ACC112 (cell line): ENCODE measurements at regions not wholly inside any gene's neighbourhood (a gene's known extent, or its start where the extent isn't known, plus 50 kb on each side); places are given as distances from the start of the nearest gene placed in this dataset.

Experiments
- H2AFZ ChIP-seq: fragments of 200-600 bp; sonication (generic); one replicate; pipeline ENCODE4 v1.6.0; 2017; ENCODE audit warnings: antibody characterized with exemption, low read length; ENCODE audit not compliant: unreplicated experiment
- H3K27ac ChIP-seq: fragments of 200-600 bp; sonication (generic); 2 replicates; pipeline ENCODE4 v1.5.1; 2014; ENCODE audit warnings: low read depth, mild to moderate bottlenecking, antibody characterized with exemption, low read length, moderate library complexity
- H3K27me3 ChIP-seq: fragments of 200-600 bp; sonication (generic); 2 replicates; pipeline ENCODE4 v1.6.1; 2014; ENCODE audit warnings: mild to moderate bottlenecking, antibody characterized with exemption, low read length, moderate library complexity, mixed read lengths; ENCODE audit not compliant: insufficient read depth
- H3K36me3 ChIP-seq: fragments of 200-600 bp; sonication (generic); 2 replicates; pipeline ENCODE4 v1.6.1; 2016; ENCODE audit warnings: mild to moderate bottlenecking, antibody characterized with exemption, low read length, moderate library complexity, mixed read lengths; ENCODE audit not compliant: insufficient read depth
- H3K4me1 ChIP-seq: fragments of 200-600 bp; sonication (generic); one replicate; pipeline ENCODE4 v1.6.1; 2016; ENCODE audit warnings: low read length, mixed read lengths; ENCODE audit not compliant: insufficient read depth, unreplicated experiment, control insufficient read depth
- H3K4me3 ChIP-seq: fragments of 200-600 bp; sonication (generic); 2 replicates; pipeline ENCODE4 v1.5.1; 2014; ENCODE audit warnings: mild to moderate bottlenecking, low read depth, low read length
- H3K79me2 ChIP-seq: fragments of 200-600 bp; sonication (generic); one replicate; pipeline ENCODE4 v1.6.0; 2016; ENCODE audit warnings: low read length; ENCODE audit not compliant: control insufficient read depth, unreplicated experiment, insufficient read depth

GRCh38 chr10:4519658-4520402, 306.2 kb upstream of the AKR1E2 start:
- H2AFZ ChIP-seq: peak overlapping the region; percentile 39
- H3K27ac ChIP-seq: peak overlapping the region; percentile 63

GRCh38 chr10:4517746-4518145, 308.3 kb upstream of the AKR1E2 start:
- no peaks in the 10 kb centered on the region for H3K27me3 ChIP-seq
- H3K79me2 ChIP-seq: no peaks in the 10 kb centered on the region
- H3K4me1 ChIP-seq: peaks cover 13% of the 10 kb centered on the region
- no peaks in the 10 kb centered on the region for H3K36me3 ChIP-seq
- no peak overlapping the region for H3K4me3 ChIP-seq
- H3K27ac ChIP-seq: no peak overlapping the region
- no peak overlapping the region for H2AFZ ChIP-seq

More at GRCh38 chr10:4519658-4520402, 306.2 kb upstream of the AKR1E2 start:
- H3K4me3 ChIP-seq: no peak overlapping the region
- H3K27me3 ChIP-seq: no peaks in the 10 kb centered on the region
- H3K79me2 ChIP-seq: no peaks in the 10 kb centered on the region
- no peaks in the 10 kb centered on the region for H3K36me3 ChIP-seq
- H3K4me1 ChIP-seq: peaks cover 13% of the 10 kb centered on the region

GRCh38 chr10:4515721-4516120, 310.3 kb upstream of the AKR1E2 start:
- H2AFZ ChIP-seq: no peak overlapping the region
- no peaks in the 10 kb centered on the region for H3K36me3 ChIP-seq
- H3K79me2 ChIP-seq: no peaks in the 10 kb centered on the region
- H3K4me3 ChIP-seq: no peak overlapping the region
- H3K27me3 ChIP-seq: no peaks in the 10 kb centered on the region
- H3K27ac ChIP-seq: no peak overlapping the region
- peaks cover 13% of the 10 kb centered on the region for H3K4me1 ChIP-seq

- Histone ChIP-seq H2AFZ (peak overlapping the region; percentile 10), H3K79me2 (no peaks in the 10 kb centered on the region), H3K36me3 (no peaks in the 10 kb centered on the region), H3K27ac (no peak overlapping the region), H3K4me1 (peaks cover 1% of the 10 kb centered on the region), H3K4me3 (no peak overlapping the region), H3K27me3 (no peaks in the 10 kb centered on the region)
These were observed 311.4 kb upstream of the AKR1E2 start for GRCh38 chr10:4514445-4515108.

GRCh38 chr10:4512671-4513240, 313.3 kb upstream of the AKR1E2 start:
- H3K27me3 ChIP-seq: no peaks in the 10 kb centered on the region
- H3K27ac ChIP-seq: peak overlapping the region; percentile 6; the same call in 1 of the 2 replicates
- no peak overlapping the region for H2AFZ ChIP-seq
- H3K4me3 ChIP-seq: no peak overlapping the region
- H3K79me2 ChIP-seq: no peaks in the 10 kb centered on the region
- H3K4me1 ChIP-seq: no peaks in the 10 kb centered on the region
- no peaks in the 10 kb centered on the region for H3K36me3 ChIP-seq

- no peaks in the 10 kb centered on the region for H3K36me3 ChIP-seq
- H3K27ac ChIP-seq: no peak overlapping the region
- no peak overlapping the region for H3K4me3 ChIP-seq
- no peaks in the 10 kb centered on the region for H3K4me1 ChIP-seq
- no peaks in the 10 kb centered on the region for H3K27me3 ChIP-seq
- H2AFZ ChIP-seq: no peak overlapping the region
- H3K79me2 ChIP-seq: no peaks in the 10 kb centered on the region
These were observed 313.8 kb upstream of the AKR1E2 start for GRCh38 chr10:4512196-4512595.

GRCh38 chr10:4511509-4511908, 314.5 kb upstream of the AKR1E2 start:
- Histone ChIP-seq H3K27me3 (no peaks in the 10 kb centered on the region), H3K4me1 (no peaks in the 10 kb centered on the region), H3K36me3 (no peaks in the 10 kb centered on the region), H3K4me3 (no peak overlapping the region), H2AFZ (no peak overlapping the region), H3K79me2 (no peaks in the 10 kb centered on the region), H3K27ac (no peak overlapping the region)

- Histone ChIP-seq H3K27me3 (no peaks in the 10 kb centered on the region), H2AFZ (no peak overlapping the region), H3K4me3 (no peak overlapping the region), H3K36me3 (no peaks in the 10 kb centered on the region), H3K79me2 (no peaks in the 10 kb centered on the region), H3K27ac (no peak overlapping the region), H3K4me1 (peaks cover 5% of the 10 kb centered on the region)
These were observed 316.6 kb upstream of the AKR1E2 start for GRCh38 chr10:4509405-4509804.

- Histone ChIP-seq H3K79me2 (no peaks in the 10 kb centered on the region), H3K36me3 (no peaks in the 10 kb centered on the region), H2AFZ (no peak overlapping the region), H3K4me1 (peaks cover 5% of the 10 kb centered on the region), H3K27ac (no peak overlapping the region), H3K27me3 (no peaks in the 10 kb centered on the region), H3K4me3 (no peak overlapping the region)
These were observed 319.9 kb upstream of the AKR1E2 start for GRCh38 chr10:4506095-4506494.

- no peak overlapping the region for H3K27ac ChIP-seq
- no peak overlapping the region for H2AFZ ChIP-seq
- peaks cover 5% of the 10 kb centered on the region for H3K4me1 ChIP-seq
- H3K4me3 ChIP-seq: no peak overlapping the region
- no peaks in the 10 kb centered on the region for H3K79me2 ChIP-seq
- H3K36me3 ChIP-seq: no peaks in the 10 kb centered on the region
- H3K27me3 ChIP-seq: no peaks in the 10 kb centered on the region
These were observed 321.5 kb upstream of the AKR1E2 start for GRCh38 chr10:4504550-4504949.

- Histone ChIP-seq H3K27ac (no peak overlapping the region), H2AFZ (no peak overlapping the region), H3K36me3 (no peaks in the 10 kb centered on the region), H3K4me3 (no peak overlapping the region), H3K4me1 (peaks cover 17% of the 10 kb centered on the region), H3K27me3 (no peaks in the 10 kb centered on the region), H3K79me2 (no peaks in the 10 kb centered on the region)
These were observed 322.9 kb upstream of the AKR1E2 start for GRCh38 chr10:4503076-4503475.
